ENCODE measurements at regions not wholly inside any gene's neighbourhood (a gene's known extent, or its start where the extent isn't known, plus 50 kb on each side); places are given as distances from the start of the nearest gene placed in this dataset.

- Mint-ChIP-seq H3K4me3 (no peak overlapping the region), H3K4me1 (no peaks in the 10 kb centered on the region), H3K36me3 (ENCODE audit: low read depth) (no peaks in the 10 kb centered on the region), H3K27me3 (no peaks in the 10 kb centered on the region), H3K27ac (no peak overlapping the region), H3K9me3 (peaks cover 18% of the 10 kb centered on the region)
- intact Hi-C loops (cut with micrococcal nuclease) = no loop called here
- ATAC-seq (ENCODE audit: low read depth) = no peak
- TF ChIP-seq, protein P1, sequence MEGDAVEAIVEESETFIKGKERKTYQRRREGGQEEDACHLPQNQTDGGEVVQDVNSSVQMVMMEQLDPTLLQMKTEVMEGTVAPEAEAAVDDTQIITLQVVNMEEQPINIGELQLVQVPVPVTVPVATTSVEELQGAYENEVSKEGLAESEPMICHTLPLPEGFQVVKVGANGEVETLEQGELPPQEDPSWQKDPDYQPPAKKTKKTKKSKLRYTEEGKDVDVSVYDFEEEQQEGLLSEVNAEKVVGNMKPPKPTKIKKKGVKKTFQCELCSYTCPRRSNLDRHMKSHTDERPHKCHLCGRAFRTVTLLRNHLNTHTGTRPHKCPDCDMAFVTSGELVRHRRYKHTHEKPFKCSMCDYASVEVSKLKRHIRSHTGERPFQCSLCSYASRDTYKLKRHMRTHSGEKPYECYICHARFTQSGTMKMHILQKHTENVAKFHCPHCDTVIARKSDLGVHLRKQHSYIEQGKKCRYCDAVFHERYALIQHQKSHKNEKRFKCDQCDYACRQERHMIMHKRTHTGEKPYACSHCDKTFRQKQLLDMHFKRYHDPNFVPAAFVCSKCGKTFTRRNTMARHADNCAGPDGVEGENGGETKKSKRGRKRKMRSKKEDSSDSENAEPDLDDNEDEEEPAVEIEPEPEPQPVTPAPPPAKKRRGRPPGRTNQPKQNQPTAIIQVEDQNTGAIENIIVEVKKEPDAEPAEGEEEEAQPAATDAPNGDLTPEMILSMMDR (IDR thresholded peaks at IDR 0.05) = no peak
- POLR2A ChIA-PET = no interaction called here
- no peak for DNase-seq
- CTCF ChIA-PET = no interaction called here
These were observed 789.0 kb downstream of the PLA2G4A start for GRCh38 chr1:187617776-187618175.

- intact Hi-C loops (cut with micrococcal nuclease) = no loop called here
- DNase-seq = no peak
- H3K27me3 Mint-ChIP-seq = no peaks in the 10 kb centered on the region
- H3K27ac Mint-ChIP-seq = no peak overlapping the region
- no peak for ATAC-seq (ENCODE audit: low read depth)
- no peaks in the 10 kb centered on the region for H3K36me3 Mint-ChIP-seq (ENCODE audit: low read depth)
- TF ChIP-seq, protein P1 (IDR thresholded peaks at IDR 0.05) = no peak
- POLR2A ChIA-PET = no interaction called here
- H3K9me3 Mint-ChIP-seq = peaks cover 18% of the 10 kb centered on the region
- H3K4me1 Mint-ChIP-seq = no peaks in the 10 kb centered on the region
- H3K4me3 Mint-ChIP-seq = no peak overlapping the region
- CTCF ChIA-PET = no interaction called here
These were observed 790.4 kb downstream of the PLA2G4A start for GRCh38 chr1:187619175-187619574.

DNA sequence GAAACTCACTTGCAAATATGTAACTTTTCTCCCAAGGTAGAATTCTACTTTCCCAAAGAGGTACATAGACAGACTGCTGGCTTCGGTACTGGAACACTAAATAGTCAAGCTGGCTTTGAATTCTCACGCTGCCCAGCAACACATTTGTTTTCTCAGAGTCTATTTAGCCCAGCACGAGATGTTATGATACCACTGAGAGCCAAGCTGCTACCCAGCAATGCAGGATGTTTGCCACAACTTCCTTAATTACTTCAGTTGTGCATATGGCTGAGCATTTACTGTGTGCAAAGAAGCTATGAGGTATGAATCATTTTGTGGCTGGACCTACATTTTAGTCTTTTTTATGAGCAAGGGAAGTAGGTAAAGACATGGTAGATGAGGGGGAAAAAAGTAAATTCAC is 793.2 kb downstream of the PLA2G4A start:
- TF ChIP-seq, protein P1 (IDR thresholded peaks at IDR 0.05) = no peak

GRCh38 chr1:187622545-187622944 is 793.8 kb downstream of the PLA2G4A start:
- CTCF ChIA-PET = no interaction called here
- Mint-ChIP-seq H3K36me3 (ENCODE audit: low read depth) (no peaks in the 10 kb centered on the region), H3K4me1 (no peaks in the 10 kb centered on the region), H3K9me3 (peaks cover 11% of the 10 kb centered on the region), H3K27ac (no peak overlapping the region), H3K4me3 (no peak overlapping the region), H3K27me3 (no peaks in the 10 kb centered on the region)
- ATAC-seq (ENCODE audit: low read depth) = no peak
- no peak for DNase-seq
- intact Hi-C loops (cut with micrococcal nuclease) = no loop called here
- POLR2A ChIA-PET = no interaction called here
- TF ChIP-seq, protein P1 (IDR thresholded peaks at IDR 0.05) = no peak

More for the DNA sequence above, 793.2 kb downstream of the PLA2G4A start:
- Mint-ChIP-seq H3K27me3 (no peaks in the 10 kb centered on the region), H3K4me3 (no peak overlapping the region), H3K9me3 (peaks cover 11% of the 10 kb centered on the region), H3K36me3 (ENCODE audit: low read depth) (no peaks in the 10 kb centered on the region), H3K27ac (no peak overlapping the region), H3K4me1 (no peaks in the 10 kb centered on the region)
- CTCF ChIA-PET = no interaction called here
- no peak for DNase-seq
- ATAC-seq (ENCODE audit: low read depth) = no peak
- POLR2A ChIA-PET = no interaction called here
- intact Hi-C loops (cut with micrococcal nuclease) = no loop called here

DNA sequence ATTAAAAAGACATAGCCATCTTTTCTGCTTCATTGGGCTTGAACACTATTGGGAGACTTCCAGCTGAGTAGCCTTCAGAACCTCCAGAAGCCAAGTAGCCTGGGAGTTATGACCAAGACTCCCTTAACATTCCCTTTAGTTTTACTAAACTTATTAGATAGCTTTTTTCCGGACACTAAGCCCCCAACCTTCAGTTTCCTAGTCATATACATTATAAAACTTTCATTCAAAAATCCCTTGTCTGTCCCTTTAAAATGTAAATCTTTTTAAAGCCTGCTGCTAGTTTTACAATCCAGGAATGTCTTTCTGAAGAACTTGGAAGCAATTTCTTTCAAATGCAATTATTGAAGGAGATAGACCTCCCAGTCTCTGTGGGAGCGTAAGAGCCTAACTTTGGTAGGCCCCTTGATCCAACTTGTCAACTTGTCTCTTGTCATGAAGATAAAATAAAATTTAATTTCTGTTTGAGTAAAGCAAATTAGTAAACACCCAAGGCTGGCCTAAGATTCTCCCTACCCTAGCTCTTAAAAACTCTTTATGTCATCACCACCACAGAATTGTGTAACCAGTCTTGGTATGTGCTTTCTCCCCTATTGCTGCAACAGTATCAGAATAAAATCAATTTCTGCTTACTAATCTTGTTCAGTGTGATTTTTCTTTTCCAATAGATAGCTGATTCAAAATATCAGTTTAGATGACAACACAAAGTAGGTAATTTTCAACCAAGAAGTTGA is 796.2 kb downstream of the PLA2G4A start:
- Mint-ChIP-seq H3K4me1 (no peaks in the 10 kb centered on the region), H3K27ac (no peak overlapping the region), H3K27me3 (no peaks in the 10 kb centered on the region), H3K9me3 (peaks cover 2% of the 10 kb centered on the region), H3K4me3 (no peak overlapping the region), H3K36me3 (ENCODE audit: low read depth) (no peaks in the 10 kb centered on the region)
- ATAC-seq (ENCODE audit: low read depth) (no peak), DNase-seq (no peak)
- TF ChIP-seq, protein P1 (IDR thresholded peaks at IDR 0.05) = no peak
- ChIA-PET POLR2A (no interaction called here), CTCF (no interaction called here)
- intact Hi-C loops (cut with micrococcal nuclease) = no loop called here

Measured in activated B cell treated with CpG ODN at 0.5 μM for 24 hours (primary cell).